HG02642 (cell line): ENCODE measurements at regions not wholly inside any gene's neighbourhood (a gene's known extent, or its start where the extent isn't known, plus 50 kb on each side); places are given as distances from the start of the nearest gene placed in this dataset.

Experiments
- ATAC-seq: cut with Tn5 transposase; IDR thresholded peaks from one replicate; pipeline ENCODE4 v1.9.1; 2021; ENCODE audit warnings: mild to moderate bottlenecking; ENCODE audit not compliant: unreplicated experiment, poor library complexity

GRCh38 chr2:157935378-157935906 is 59.3 kb upstream of the ACVR1 start:
- ATAC-seq = no peak

GRCh38 chr2:157934684-157935377 is 58.7 kb upstream of the ACVR1 start:
- ATAC-seq = no peak

- ATAC-seq = no peak
Measured at GRCh38 chr2:157933160-157933920, 57.2 kb upstream of the ACVR1 start.

- no peak for ATAC-seq
Measured at GRCh38 chr2:157932480-157933159, 56.5 kb upstream of the ACVR1 start.

GRCh38 chr2:157931542-157931941 is 55.4 kb upstream of the ACVR1 start:
- no peak for ATAC-seq

GRCh38 chr2:157930728-157931127 is 54.6 kb upstream of the ACVR1 start:
- ATAC-seq = no peak

GRCh38 chr2:157929871-157930667 is 53.9 kb upstream of the ACVR1 start:
- no peak for ATAC-seq

- no peak for ATAC-seq
Measured at GRCh38 chr2:157928372-157928771, 52.2 kb upstream of the ACVR1 start.

- no peak for ATAC-seq
Measured at GRCh38 chr2:157927155-157927554, 51.0 kb upstream of the ACVR1 start.
